HG02759 (cell line): ENCODE measurements at regions not wholly inside any gene's neighbourhood (a gene's known extent, or its start where the extent isn't known, plus 50 kb on each side); places are given as distances from the start of the nearest gene placed in this dataset.
"Not testable (repeated sequence)": the region's sequence is repeated elsewhere in the genome, so short reads cannot be mapped to it uniquely, and the experiment has no call there.

ENCODE experiments used
- ATAC-seq: cut with Tn5 transposase; IDR thresholded peaks from one replicate; pipeline ENCODE4 v1.9.1; 2021; ENCODE audit warnings: mild to moderate bottlenecking, moderate library complexity; ENCODE audit not compliant: unreplicated experiment

DNA sequence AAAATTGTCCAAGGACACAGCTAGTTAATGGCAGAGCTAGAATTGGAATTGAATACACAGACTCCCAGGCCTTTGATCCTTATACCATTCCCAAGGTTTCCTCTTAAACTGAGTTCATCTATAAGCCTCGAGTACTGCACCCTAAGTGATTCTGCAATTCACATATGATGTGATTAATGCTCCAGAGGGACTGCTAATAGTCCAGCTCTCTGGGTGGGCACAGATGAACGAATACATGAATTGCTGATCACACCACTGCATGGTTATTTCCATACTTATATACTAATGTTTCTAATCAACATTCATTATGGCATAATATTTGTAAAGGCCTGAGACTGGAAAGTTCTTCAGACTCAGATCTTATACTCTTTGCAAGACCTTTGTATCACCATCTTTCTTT is 101.8 kb downstream of the NUFIP1 start:
- no peak for ATAC-seq

DNA sequence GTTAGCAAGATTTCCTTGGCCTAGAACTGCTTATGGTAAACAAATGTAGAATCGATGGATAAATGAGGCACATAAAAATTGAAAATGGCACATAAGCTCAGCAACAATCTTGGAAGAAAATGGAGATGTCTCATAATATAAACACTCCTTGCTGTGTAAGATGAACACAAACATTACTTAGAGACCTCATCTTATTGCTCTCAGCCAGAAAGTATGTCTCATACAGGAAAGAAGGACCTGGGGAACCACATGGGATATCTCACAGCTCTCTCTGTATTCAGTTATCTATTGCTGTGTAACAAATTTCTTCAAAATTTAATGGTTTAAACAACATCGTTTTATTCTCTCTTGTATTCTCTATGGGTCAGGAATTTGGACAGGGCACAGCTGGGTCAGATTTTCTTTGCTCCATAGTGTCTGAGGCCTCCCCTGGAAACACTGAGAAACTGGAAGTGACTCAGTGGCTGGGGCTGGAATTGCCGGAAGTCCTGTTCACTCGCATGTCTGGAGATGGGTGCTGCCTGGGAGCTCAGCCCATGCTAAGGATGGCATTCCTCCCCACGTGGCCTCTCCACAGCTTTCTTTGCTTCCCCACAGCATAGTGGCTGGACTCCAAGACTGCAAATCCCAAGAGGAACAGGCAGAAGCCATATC is 105.1 kb downstream of the NUFIP1 start:
- ATAC-seq = no peak

DNA sequence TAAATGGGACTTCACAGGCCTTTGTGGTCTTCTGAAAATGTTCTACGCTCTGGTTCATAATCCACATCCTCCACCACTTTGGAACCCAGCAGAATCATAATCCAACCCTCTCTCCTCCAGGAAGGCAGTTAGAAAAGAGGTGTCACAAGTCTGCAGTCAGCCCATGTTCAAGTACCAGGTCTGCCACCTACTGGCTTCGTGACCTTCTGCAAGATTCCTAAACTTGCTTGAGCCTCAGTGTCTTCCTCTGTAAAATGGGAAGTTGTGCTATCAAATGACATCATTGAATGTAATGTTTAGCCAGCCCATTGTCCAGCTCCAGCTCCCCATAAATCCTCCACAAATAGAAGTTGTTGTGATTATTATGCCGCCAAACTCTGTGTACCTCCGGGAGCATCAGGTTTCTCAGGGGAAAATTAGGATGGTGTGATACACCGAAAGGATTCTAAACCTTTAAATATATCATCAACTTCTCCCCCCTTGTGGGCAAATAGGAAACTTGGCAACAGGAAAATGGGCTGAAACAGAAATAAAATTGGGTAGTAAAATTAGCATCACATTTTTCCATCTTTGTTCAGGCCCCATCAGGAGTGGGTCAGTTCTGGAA is 109.7 kb downstream of the NUFIP1 start:
- ATAC-seq = no peak

DNA sequence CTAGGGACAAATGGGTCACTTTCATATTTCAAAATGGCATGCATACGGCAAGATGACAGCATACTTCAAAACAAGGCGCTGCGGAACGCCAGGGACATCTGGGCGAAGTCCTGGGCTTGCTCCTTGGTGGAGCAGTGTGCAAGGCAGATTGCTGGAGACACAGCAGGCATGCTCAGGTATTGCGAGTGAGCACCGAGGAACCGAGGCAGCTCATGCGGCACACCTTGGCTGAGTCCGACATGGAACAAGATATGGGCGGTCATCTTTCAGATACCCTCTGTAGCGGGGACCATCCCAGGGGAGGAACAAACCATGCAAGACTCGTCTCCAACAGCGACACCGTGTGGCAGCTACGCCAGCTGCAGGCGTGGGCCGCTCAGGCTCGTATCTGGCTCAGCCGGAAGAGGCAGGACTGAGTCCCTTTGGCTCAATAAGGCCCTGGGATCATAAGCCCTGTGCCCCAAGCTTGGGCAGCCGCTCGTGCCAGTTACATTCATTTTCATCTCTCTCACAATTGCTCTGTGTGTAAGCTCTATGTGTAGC is 112.4 kb downstream of the NUFIP1 start:
- no peak for ATAC-seq

DNA sequence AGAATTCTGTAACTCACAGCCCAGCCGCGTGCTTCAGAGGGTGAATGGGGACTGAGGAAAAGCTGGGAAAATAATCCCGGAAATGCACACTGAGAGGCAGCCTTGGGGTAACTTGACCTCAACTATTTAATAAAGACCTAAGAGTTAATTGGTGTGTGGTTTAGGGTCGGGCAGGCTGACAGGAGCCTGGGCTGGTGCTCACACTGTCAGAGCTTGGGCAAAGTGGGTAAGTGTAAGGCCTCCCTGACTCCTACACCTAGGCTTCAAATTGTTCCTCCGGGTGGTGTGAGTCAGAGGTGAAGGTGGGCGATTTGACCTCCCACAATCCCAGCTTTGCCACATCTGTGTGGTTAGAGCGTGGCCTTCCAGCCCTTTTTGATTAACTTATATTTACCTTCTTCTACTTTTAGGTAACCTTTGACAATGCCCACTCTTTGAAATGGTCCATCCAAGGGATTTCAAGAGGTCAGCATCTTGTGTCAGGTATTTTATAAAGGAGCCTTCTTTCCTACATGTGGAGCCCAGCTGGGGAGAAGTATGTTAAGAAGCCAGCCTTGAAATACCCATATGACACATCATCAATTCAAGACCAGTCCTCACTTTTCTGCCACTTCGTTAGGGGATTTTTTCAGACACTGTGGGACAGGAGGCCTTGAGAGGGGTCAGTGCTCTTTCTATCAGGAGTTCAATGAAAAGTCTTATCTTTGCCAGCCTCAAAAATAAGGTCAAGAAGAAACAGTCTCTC is 114.2 kb downstream of the NUFIP1 start:
- no peak for ATAC-seq

DNA sequence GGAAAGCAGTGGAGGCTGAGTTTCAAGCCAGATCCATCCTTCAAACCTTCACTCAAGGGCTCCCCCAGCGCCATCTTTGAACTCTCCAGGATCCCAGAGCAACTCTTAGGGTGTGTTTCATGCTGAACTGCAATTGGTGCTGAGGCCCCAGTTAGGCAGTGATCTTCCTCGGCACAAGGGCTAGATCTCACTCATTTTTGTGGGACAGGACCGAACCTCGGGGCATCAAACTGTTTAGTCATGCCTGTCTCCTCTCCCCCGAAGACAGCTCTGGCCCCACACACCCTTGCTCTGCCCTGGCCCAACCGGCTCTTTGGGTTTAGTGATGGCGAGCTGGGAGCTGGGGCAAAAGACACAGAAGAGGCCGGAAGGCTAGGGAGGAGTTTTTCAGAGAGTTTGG is 115.1 kb downstream of the NUFIP1 start:
- ATAC-seq = no peak

DNA sequence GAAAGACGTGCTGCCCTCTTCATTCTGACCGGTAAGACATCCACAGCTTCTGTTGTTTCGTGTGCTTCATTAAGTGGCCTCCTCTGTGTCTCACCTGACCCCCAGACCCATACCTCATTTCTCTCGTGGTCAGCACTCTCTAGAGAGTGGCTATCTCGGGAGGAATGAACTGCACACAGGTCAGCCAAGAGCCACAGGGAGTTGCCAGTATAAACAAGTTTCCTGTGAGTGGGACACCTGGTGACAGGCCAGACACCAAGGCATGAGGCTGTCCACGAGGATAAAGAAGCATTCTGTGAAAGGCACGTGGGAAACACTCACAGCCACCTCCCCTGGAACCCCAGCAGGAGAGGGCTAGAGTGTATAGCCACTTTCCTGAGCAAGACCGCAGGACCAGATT is 115.8 kb downstream of the NUFIP1 start:
- ATAC-seq = no peak

DNA sequence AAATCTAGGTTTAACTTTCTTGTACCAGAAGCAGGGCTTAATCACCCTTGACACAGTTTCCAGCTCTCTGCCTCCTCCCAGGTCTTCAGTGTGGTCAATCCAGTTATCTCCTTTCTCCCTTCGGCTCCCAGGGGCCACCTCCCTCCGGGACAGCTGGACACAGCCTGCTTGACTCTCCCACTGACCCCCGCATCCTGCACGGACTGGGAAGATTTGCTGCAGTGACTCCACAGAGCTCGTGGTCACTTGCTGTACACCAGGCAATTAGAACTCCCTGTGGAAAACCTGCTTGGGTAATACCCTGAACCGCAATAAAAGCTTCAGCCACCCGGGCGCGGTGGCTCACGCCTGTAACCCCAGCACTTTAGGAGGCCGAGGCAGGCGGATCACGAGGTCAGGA is 116.5 kb downstream of the NUFIP1 start:
- ATAC-seq = no peak

DNA sequence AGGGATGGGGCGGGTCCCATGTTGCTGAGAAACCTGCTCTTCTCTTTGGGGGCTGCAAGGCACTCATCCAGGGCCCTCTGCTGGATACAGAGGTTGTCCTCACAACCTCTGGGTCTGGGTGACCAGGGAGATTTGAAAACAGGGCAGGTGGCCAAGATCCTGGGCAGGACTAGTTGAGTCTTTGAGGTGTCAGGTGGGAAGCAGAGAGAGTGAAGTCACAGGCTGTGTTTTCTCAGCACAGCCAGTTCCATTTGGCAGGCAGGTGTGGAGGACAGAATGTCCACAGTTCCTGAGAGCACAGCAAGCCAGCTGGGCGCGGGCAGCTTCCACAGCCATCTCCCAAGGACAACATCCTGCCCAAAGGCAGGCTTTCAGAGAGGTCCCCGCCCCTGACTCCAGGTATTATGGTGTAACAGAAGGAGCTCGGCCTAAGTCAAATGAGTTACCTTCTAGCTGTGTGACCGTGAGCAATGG is 118.8 kb downstream of the NUFIP1 start:
- ATAC-seq = no peak

DNA sequence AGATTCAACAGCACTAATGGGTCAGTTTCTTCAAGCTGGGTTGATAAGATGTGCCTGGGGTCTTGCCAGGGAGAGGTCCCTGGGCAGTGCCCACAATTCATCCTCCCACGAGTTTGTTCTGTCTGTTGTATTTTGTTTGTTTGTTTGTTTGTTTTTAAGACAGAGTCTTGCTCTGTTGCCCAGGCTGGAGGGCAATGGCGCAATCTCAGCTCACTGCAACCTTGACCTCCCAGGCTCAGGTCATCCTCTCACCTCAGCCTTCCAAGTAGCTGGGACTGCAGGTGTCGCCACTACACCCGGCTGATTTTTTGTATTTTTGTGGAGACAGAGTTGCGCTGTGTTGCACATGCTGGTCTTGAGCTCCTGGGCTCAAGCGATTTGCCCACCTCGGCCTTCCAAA is 120.1 kb downstream of the NUFIP1 start:
- ATAC-seq = no peak

DNA sequence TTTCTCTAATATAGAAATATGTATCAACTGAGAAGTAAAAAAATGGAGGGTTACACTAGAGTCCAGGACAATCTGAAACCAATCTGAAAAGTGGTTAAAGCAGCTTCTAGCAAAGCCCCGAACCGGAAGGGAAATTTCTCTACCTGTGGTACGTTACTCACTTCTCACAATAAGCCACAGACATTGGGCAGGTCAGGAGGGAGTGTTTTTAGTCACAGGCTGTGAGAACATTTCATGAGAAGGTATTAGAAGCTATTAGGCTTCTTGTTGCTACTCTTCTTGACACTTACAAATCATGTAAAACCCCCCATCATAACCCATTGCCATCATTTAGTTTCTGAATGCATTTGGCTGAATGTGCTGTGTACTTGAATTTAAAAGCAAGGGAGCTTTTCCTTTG is 120.9 kb downstream of the NUFIP1 start:
- ATAC-seq = peak; percentile 62

DNA sequence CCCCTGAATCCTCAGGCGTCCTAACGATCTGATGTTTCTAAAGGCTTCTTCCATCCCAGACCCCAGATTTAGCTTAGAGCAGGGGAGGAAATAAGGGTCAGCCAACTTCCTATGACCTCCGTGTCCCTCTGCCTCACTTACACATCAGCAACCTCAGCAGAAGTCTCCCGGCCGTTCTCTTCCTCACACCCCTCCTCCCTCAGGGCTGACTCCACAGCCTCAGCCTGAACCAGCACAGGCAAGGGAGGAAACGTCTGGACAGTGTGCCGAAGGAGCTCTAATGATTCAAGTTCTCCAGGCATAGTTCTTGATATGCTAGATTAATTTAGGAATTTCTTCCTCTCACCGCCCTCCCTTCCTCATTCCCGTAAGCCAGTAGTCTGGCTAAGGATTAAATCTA is 121.4 kb downstream of the NUFIP1 start:
- ATAC-seq = no peak

DNA sequence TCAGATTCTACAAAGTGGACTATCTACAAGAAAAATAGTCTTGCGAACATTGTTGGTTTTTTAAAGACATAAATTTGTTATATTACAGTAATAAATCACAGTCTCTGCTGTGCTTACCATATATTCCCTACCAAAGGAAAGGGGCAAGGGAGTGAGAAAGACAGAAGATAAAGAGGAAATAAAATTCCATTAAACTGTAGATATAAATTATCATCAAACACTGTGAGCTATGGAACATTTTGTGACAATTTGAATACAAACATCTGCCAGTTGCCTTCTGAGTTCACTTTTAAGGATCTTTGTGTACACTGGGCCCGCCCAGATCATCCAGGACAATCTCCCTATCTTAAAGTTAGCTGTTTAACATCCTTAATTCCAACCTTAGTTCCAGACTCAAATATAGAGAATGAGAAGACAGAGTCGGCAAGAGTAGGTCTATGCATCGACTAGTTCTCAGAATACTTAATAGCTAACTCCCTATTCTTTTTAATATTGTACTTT is 122.8 kb downstream of the NUFIP1 start:
- ATAC-seq = no peak

DNA sequence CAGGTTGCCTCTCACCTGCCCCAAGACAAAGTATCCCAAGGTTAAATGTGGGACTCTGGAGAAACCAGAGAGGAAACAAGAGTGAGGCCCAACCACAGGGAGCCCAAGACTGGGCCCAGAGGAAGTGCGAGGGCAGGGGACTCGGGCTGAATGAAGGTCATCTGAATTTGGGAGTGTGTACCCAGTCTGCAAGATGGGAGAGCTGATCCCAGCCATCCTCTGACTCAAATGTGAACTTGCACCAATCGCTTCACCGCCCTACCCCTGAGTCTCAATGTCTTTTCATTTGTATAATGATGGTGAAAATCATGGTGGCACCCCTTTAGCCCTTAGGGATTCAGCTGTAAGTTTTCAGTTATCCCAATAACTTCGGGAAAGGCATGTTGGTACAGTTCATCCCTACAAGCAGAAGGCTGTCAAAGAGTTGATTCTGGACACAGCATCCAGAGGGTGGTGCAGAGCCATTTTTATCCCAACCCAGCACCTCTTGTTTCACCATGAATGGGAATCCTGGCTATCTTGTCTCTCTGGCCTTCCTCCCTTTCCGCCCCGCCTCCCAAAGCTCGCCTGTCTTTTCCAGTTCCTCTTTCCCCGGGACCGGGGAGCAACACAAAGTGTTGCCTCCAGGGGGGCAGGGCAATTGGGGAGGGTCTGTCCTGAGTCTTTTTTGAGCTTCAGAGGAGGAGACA is 123.4 kb downstream of the NUFIP1 start:
- no peak for ATAC-seq

DNA sequence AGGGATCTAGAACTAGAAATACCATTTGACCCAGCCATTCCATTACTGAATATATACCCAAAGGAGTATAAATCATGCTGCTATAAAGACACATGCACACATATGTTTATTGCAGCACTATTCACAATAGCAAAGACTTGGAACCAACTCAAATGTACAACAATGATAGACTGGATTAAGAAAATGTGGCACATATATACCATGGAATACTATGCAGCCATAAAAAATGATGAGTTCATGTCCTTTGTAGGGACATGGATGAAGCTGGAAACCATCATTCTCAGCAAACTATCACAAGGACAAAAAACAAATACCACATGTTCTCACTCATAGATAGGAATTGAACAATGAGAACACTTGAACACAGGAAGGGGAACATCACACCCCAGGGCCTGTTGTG is 125.6 kb downstream of the NUFIP1 start:
- ATAC-seq = not testable (repeated sequence)

DNA sequence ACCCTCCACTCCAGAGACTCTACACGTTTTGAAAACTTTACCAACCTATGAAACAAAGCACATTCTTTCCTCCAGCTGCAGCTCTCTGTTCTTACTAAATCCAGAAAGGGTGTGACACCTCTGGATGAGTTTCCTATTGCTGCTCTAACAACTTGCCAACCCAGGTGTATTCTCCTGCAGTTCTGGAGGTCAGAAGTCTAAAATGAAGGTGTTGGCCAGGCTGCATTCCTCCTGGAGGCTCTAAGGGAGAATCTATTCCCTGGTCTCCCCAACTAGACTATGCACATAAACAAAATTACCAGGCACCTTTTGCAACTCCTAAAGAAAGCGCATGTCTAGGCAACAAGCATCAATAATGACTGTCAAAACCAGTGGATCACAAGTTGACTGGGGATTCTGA is 128.8 kb downstream of the NUFIP1 start:
- no peak for ATAC-seq

DNA sequence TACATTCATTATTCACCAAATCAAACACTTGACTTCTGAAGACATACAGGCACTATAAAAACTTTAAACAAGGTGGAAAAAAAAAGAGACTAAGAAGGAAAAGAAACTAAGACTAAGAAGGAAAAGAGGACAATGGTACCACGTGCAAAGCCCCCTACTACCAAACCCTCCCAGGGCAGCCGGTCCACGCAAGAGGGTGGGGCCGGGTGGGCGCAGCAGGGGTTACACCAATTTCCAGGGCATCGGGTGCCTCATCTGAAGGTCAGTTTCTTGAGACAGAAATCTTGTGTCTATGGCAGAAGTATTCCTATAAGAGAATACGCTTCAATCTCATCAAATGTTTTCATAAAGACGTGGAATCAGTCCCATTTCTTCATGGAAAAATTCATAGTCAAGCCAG is 131.5 kb downstream of the NUFIP1 start:
- no peak for ATAC-seq

DNA sequence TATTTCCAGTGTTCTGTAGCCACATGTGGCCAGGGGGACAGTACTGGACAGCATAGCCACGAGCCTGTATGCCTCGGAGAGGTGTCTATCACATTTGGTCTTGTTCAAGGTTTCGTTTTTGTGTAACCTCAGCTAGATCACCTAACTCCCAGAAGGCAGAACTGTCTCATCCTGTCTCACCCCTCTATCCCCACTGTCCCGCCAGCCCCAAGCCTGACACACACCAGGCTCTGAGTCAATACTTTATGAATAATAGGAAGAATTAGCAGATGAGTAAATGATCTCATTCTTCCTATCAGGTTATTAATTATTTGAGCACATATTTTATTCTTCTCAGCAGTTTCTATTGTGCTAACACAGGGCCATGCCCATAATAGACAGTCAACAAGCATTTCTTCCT is 132.2 kb downstream of the NUFIP1 start:
- no peak for ATAC-seq

DNA sequence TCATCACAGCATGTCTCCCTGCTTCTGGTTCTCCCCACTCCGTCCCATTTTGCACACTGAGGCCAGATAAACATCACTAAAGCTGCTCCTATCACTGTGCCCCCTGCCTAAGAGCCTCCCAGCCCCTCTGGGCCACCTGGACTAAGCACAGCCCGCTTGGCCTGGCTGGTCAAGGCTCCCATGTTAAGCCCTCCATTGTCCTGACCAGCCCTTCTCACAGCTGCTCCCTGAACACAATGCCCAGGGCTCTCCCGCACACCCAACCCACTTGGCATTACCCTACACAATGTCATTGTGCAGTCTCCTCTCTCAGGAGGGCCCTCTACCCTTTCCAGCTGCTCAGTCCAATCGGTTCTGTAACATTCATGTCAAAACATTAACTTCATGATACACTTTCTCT is 133.4 kb downstream of the NUFIP1 start:
- ATAC-seq = no peak

DNA sequence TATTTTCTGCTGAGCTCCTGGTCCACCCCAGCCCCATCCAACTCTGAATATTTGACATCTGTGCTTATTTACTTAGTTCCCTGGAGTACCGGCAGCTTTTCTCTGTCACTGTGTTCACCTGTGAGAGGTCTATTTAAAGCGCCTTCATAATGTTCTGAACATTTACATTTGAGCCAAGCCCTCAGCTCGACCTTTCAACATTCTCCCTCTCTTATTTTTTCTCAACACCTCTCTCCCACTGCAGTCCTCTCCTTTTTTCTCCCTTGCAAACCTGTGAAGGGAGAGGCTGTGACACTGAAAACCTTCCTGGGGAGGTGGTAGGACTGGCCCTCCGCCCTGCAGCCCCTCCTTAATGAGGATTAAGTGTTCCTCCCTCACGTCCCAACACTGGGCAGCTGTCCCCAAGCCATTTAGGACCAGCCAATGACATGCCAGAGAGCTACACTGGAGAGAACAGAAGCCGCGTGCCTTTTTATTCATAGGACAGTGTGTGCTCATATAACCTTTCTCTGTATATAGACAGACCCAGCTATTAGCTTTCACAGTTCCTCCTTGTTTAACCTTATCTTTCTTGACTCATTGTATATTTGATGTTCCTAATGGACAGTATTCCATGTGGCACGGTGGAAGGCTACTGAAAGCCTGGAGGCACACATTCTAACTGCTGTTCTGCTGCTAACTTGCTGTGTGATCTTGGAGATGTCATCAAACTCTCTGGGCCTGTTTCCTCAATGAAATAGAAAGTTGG is 134.8 kb downstream of the NUFIP1 start:
- ATAC-seq = no peak
